ENCODE measurements at regions not wholly inside any gene's neighbourhood (a gene's known extent, or its start where the extent isn't known, plus 50 kb on each side); places are given as distances from the start of the nearest gene placed in this dataset.

- TF ChIP-seq SIN3A (IDR thresholded peaks at IDR 0.05; ENCODE audit: borderline replicate concordance, insufficient read depth, low read depth, low read length) (no peak), CTCF (IDR thresholded peaks at IDR 0.05) (no peak), POLR2AphosphoS5 (IDR thresholded peaks at IDR 0.05; ENCODE audit: low read depth, low read length) (no peak), TCF7L2 (IDR thresholded peaks at IDR 0.05; ENCODE audit: low read depth, low read length) (no peak)
- TF ChIP-seq, protein P1, sequence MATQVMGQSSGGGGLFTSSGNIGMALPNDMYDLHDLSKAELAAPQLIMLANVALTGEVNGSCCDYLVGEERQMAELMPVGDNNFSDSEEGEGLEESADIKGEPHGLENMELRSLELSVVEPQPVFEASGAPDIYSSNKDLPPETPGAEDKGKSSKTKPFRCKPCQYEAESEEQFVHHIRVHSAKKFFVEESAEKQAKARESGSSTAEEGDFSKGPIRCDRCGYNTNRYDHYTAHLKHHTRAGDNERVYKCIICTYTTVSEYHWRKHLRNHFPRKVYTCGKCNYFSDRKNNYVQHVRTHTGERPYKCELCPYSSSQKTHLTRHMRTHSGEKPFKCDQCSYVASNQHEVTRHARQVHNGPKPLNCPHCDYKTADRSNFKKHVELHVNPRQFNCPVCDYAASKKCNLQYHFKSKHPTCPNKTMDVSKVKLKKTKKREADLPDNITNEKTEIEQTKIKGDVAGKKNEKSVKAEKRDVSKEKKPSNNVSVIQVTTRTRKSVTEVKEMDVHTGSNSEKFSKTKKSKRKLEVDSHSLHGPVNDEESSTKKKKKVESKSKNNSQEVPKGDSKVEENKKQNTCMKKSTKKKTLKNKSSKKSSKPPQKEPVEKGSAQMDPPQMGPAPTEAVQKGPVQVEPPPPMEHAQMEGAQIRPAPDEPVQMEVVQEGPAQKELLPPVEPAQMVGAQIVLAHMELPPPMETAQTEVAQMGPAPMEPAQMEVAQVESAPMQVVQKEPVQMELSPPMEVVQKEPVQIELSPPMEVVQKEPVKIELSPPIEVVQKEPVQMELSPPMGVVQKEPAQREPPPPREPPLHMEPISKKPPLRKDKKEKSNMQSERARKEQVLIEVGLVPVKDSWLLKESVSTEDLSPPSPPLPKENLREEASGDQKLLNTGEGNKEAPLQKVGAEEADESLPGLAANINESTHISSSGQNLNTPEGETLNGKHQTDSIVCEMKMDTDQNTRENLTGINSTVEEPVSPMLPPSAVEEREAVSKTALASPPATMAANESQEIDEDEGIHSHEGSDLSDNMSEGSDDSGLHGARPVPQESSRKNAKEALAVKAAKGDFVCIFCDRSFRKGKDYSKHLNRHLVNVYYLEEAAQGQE (IDR thresholded peaks at IDR 0.05; ENCODE audit: insufficient read depth in 1 of 2, low read depth in 2 of 2, low read length in 1 of 2) = no peak
Measured at GRCh38 chr10:57202356-57202755, 841.3 kb upstream of the ZWINT start.

All from Panc1 (cell line).